WI38 (cell line): ENCODE measurements at regions not wholly inside any gene's neighbourhood (a gene's known extent, or its start where the extent isn't known, plus 50 kb on each side); places are given as distances from the start of the nearest gene placed in this dataset.

Experiments used
- H3K4me3 ChIP-seq: 2 replicates; pipeline ENCODE4 v1.5.1; 2011; ENCODE audit warnings: low read depth, mild to moderate bottlenecking, control low read depth, low read length
- CTCF ChIP-seq: IDR thresholded peaks from 2 replicates; pipeline ENCODE4 v1.5.1; 2012; ENCODE audit warnings: low read depth, mild to moderate bottlenecking, control low read depth, low read length

DNA sequence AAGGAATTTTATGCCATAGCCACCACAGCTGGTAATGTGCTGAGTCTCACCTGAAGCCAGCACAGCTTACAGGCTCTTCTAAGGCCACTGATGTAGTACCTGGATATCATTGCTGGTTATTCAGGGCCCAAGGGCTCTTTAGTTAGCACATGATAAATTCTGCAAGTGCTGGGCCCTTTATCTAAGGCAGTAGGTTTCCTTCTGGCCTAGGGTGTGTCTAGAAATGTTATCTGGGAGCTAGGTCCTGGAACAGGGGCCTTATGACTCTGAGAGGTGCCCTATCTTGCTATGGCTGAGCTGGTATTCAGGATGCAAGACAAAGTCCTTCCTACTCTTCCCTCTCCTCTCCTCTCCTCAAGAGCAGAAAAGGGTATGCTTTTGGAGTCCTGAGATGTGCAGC, 1424.5 kb upstream of the NUDT12 start:
- no peak for TF ChIP-seq CTCF

DNA sequence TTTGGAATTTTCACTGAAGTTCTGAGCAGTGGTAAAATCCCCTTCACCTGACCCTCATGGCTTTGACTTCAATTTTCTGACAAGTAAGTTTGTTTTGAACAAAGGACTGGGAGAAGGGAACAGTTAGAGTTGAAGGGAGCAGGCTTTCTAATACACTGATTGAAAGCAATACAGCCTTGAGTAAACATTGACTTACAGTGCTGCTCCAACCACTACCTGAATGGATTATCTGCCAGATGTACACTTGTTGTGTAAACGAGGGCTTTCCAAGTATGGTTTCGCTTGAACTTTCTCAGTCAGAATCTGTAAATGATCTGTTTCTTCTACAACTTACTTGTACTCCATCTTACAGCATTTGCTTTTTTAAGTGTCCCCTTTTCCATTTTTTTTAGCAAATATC, 1414.9 kb upstream of the NUDT12 start:
- no peak overlapping the region for H3K4me3 ChIP-seq
- no peak for TF ChIP-seq CTCF

More for the DNA sequence above, 1424.5 kb upstream of the NUDT12 start:
- H3K4me3 ChIP-seq = no peak overlapping the region

DNA sequence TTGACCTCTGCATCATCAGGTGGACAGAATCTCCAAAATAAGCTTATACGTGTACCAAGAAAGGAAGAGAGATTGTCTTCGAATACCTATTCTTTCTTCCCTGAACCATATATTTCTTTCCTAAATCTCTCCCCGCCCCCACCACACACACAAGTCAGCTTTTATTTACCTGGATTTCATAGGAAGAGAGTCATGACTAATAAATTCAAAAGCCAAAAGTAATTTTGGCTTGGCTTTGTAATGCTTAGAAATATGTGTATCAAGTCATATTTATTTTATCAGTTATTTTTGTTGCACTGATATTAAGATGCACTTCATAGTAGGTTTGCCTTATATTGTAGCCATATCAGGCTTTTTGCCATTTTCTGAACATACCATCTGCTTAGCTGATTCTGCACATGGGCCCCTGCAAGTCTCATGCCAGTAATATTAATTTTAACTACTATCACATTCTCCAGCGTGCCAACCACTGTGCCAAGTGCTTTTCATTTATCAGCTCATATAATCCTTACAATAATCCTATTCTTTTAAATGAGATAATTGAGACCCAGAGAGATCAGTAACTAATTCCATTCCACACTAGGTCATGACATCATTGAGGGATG, 1405.3 kb upstream of the NUDT12 start:
- H3K4me3 ChIP-seq = no peak overlapping the region
- TF ChIP-seq CTCF = no peak

DNA sequence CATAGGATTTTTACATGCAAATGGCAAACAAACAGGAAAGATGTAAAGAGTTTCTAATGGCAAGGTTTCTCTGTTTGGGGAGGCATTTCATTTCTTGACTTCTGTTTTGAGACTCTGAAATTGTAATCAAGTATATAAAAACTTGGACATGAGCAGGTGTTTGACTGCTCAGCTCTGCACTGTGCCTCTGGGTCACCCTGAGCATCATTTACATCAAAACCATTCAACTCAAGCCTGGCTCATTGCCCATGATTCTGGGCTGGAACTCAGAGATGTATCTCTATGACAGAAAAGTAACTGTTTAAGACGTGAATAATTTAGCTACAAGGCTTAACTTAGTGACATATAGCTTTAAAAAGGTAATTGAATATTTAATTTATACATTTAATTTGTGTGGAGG, 1402.4 kb upstream of the NUDT12 start:
- no peak overlapping the region for H3K4me3 ChIP-seq
- no peak for TF ChIP-seq CTCF

GRCh38 chr5:104955479-104955878, 1392.9 kb upstream of the NUDT12 start:
- no peak for TF ChIP-seq CTCF
- H3K4me3 ChIP-seq = no peak overlapping the region

DNA sequence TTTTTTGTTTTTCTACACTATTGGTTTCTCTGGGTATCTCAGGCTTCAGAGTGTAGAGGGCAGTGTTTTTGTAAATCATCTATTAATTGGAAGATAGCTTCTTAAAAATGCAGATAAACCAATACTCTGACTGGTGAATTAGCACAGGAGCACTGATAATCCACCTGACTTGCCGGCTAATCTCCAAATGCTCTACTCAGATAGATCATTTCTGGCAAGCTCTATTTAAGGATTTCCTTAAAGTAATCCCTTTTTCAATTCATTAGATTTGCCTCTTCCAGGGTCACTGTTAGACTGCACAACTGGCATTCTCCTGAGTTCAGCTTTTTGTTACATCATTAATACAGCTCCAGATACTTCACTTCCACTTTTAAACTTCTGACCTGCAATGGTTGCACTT, 1390.3 kb upstream of the NUDT12 start:
- no peak overlapping the region for H3K4me3 ChIP-seq
- TF ChIP-seq CTCF = no peak

DNA sequence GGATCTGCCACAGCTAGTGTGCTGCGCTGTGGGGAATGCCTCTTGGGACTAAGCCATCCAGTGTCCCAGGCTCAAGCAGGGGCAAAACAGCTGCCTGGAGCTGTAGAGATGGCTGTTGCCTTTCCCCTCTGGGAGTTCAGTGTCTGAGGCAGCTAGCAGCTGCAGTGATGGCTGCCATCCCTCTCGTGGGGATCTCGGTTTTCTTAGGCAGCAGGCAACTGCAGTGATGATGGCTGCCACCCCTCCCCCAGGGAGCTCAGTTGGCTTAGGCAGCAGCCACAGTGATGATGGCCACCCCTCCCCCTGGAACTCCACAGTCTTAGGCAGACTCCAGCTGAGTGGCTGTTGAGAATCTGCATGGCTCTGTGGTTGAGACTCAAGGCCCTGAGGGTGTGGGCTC, 1389.2 kb upstream of the NUDT12 start:
- H3K4me3 ChIP-seq = no peak overlapping the region
- no peak for TF ChIP-seq CTCF
